HCT116 (cell line): ENCODE measurements at regions not wholly inside any gene's neighbourhood (a gene's known extent, or its start where the extent isn't known, plus 50 kb on each side); places are given as distances from the start of the nearest gene placed in this dataset.

Source experiments
- ATAC-seq: fragments of 200-7000 bp; cut with Tn5 transposase; 2 replicates; pipeline ENCODE4 v1.9.1; 2020; ENCODE audit warnings: mild to moderate bottlenecking, moderate library complexity
- BruUV-seq: library from RNA; stranded (reverse); fragments of 400-500 nt; replicated peaks from 2 replicates; lab custom pipeline; 2021; lab: Mats Ljungman, UMichigan
- CTCF ChIA-PET: fragments of 300-600 bp; sonication (Branson Sonifier 250); formaldehyde crosslinking; loops from one replicate; lab custom pipeline; 2021; ENCODE audit warnings: antibody characterized with exemption; lab: Charles Lee
- POLR2A ChIA-PET: fragments of 300-600, 350-600 bp; sonication (Branson Sonifier 250); formaldehyde crosslinking; loops from one replicate; lab custom pipeline; 2021; ENCODE audit warnings: antibody characterized with exemption; lab: Charles Lee
- RAD21 ChIA-PET, 2 experiments: fragments of 300-600 bp; sonication (Branson Sonifier 250); formaldehyde crosslinking; loops; one replicate each; lab custom pipeline; 2023; ENCODE audit warnings: low total read pairs in 2 of 2; ENCODE audit not compliant: uncharacterized antibody in 2 of 2, unreplicated experiment in 2 of 2, low non-redundant PET in 1 of 2; lab: Charles Lee
- DNase-seq: peaks from one replicate; pipeline ENCODE4 v3.0.0-alpha.2; 2010; ENCODE audit warnings: low read depth, low spot score
- H2AFZ ChIP-seq: fragments of 200-600 bp; shearing (Covaris generic), sonication (generic); 2 replicates; pipeline ENCODE4 v1.6.1; 2017; ENCODE audit warnings: low read depth, mixed run types, mixed read lengths, antibody characterized with exemption, low read length; ENCODE audit not compliant: poor library complexity, severe bottlenecking
- H3K27ac ChIP-seq: 2 replicates; pipeline ENCODE4 v1.5.1; 2012; ENCODE audit warnings: low read depth, low read length
- H3K27me3 ChIP-seq: fragments of 200-600 bp; sonication (generic); 2 replicates; pipeline ENCODE4 v1.6.1; 2016; ENCODE audit warnings: mixed run types, low read length, mixed read lengths; ENCODE audit not compliant: insufficient read depth
- H3K36me3 ChIP-seq, 2 experiments: fragments of 200-500 bp in 1 of 2; fragments of 200-600 bp in 1 of 2; sonication (Bioruptor generic) in 1 of 2; sonication (generic) in 1 of 2; 2 replicates each; pipeline versions ENCODE4 v1.5.1 to v1.6.1; 2014 to 2016; ENCODE audit warnings: low read length in 2 of 2, inconsistent platforms in 1 of 2, mixed read lengths in 1 of 2, mixed run types in 1 of 2; ENCODE audit not compliant: insufficient read depth in 2 of 2, control insufficient read depth in 1 of 2
- H3K4me1 ChIP-seq, 2 experiments: fragments of 200-600 bp in 1 of 2; sonication (generic) in 1 of 2; 2 replicates each; pipeline versions ENCODE4 v1.5.1 to v1.6.1; 2012 to 2017; ENCODE audit warnings: low read length in 2 of 2, inconsistent platforms in 1 of 2, mild to moderate bottlenecking in 1 of 2, mixed read lengths in 1 of 2, mixed run types in 1 of 2, moderate library complexity in 1 of 2; ENCODE audit not compliant: insufficient read depth in 2 of 2, control insufficient read depth in 1 of 2
- H3K4me2 ChIP-seq: fragments of 200-600 bp; sonication (generic); 2 replicates; pipeline ENCODE4 v1.6.1; 2017; ENCODE audit warnings: mixed run types, low read length, mixed read lengths
- H3K4me3 ChIP-seq, 2 experiments: fragments of 200-600 bp in 1 of 2; sonication (generic) in 1 of 2; replicated peaks in 1 of 2; 2 replicates each; pipeline ENCODE4 v1.5.1; 2011 to 2016; ENCODE audit warnings: low read length in 2 of 2, control low read depth in 1 of 2, low read depth in 1 of 2, mild to moderate bottlenecking in 1 of 2, mixed read lengths in 1 of 2, mixed run types in 1 of 2
- H3K79me2 ChIP-seq: fragments of 200-600 bp; sonication (generic); 2 replicates; pipeline ENCODE4 v1.6.1; 2017; ENCODE audit warnings: mild to moderate bottlenecking, mixed run types, low read length, moderate library complexity, mixed read lengths; ENCODE audit not compliant: insufficient read depth
- H3K9ac ChIP-seq: fragments of 200-600 bp; sonication (generic); 2 replicates; pipeline ENCODE4 v1.6.1; 2016; ENCODE audit warnings: low read length, mixed read lengths
- H3K9me2 ChIP-seq: fragments of 200-600 bp; sonication (generic), shearing (Covaris generic); 2 replicates; pipeline ENCODE4 v1.6.1; 2017; ENCODE audit warnings: mixed run types, mild to moderate bottlenecking, moderate library complexity; ENCODE audit not compliant: insufficient read depth
- H3K9me3 ChIP-seq, 2 experiments: fragments of 200-500 bp in 1 of 2; fragments of 200-600 bp in 1 of 2; sonication (Bioruptor generic) in 1 of 2; sonication (generic) in 1 of 2; 2 replicates each; pipeline ENCODE4 v1.6.1; 2014 to 2017; ENCODE audit warnings: low read length in 2 of 2, mixed read lengths in 2 of 2, inconsistent platforms in 1 of 2, low read depth in 1 of 2, mild to moderate bottlenecking in 1 of 2, mixed run types in 1 of 2, moderate library complexity in 1 of 2; ENCODE audit not compliant: control insufficient read depth in 1 of 2, insufficient read depth in 1 of 2
- H4K20me1 ChIP-seq: fragments of 200-600 bp; sonication (generic), shearing (Covaris generic); 2 replicates; pipeline ENCODE4 v1.6.1; 2017; ENCODE audit warnings: mixed run types, mild to moderate bottlenecking, moderate library complexity; ENCODE audit not compliant: insufficient read depth
- ATF3 ChIP-seq: IDR thresholded peaks from 2 replicates; pipeline ENCODE4 v1.6.1; 2012
- CBX3 ChIP-seq: IDR thresholded peaks from 2 replicates; pipeline ENCODE4 v1.6.1; 2012; ENCODE audit warnings: low read depth
- CEBPB ChIP-seq: IDR thresholded peaks from 2 replicates; pipeline ENCODE4 v1.6.1; 2012; ENCODE audit warnings: low read depth
- EGR1 ChIP-seq: IDR thresholded peaks from 2 replicates; pipeline ENCODE4 v1.6.1; 2012; ENCODE audit warnings: low read depth
- EZH2 ChIP-seq: fragments of 200-600 bp; sonication (generic); IDR thresholded peaks from 2 replicates; pipeline ENCODE4 v1.6.1; 2017; ENCODE audit warnings: antibody characterized with exemption, mixed run types
- FOSL1 ChIP-seq: IDR thresholded peaks from 2 replicates; pipeline ENCODE4 v1.6.1; 2012; ENCODE audit warnings: low read depth
- RAD21 ChIP-seq: IDR thresholded peaks from 2 replicates; pipeline ENCODE4 v1.6.1; 2012; ENCODE audit warnings: low read depth, mild to moderate bottlenecking
- REST ChIP-seq: IDR thresholded peaks from 2 replicates; pipeline ENCODE4 v1.6.1; 2012; ENCODE audit warnings: low read depth
- SP1 ChIP-seq: IDR thresholded peaks from 2 replicates; pipeline ENCODE4 v1.6.1; 2012; ENCODE audit warnings: low read depth
- YY1 ChIP-seq: IDR thresholded peaks from 2 replicates; pipeline ENCODE4 v1.6.1; 2011; ENCODE audit warnings: low read length, low read depth, moderate library complexity, mild to moderate bottlenecking; ENCODE audit not compliant: insufficient replicate concordance; ENCODE audit errors: extremely low read depth
- ZFX ChIP-seq: fragments of 450-650 bp; IDR thresholded peaks from 2 replicates; pipeline ENCODE4 v1.6.1; 2017
- intact Hi-C: fragments of 100-400 bp; cut with micrococcal nuclease; formaldehyde crosslinking; loops from 2 replicates; pipeline ENCODE4 v1.10.0; 2022

GRCh38 chr11:12318791-12319438 lies 58.5 kb upstream of the PARVA start:
- TF ChIP-seq REST = no peak
- TF ChIP-seq EGR1 = no peak
- no peak for TF ChIP-seq CBX3
- TF ChIP-seq SP1 = no peak
- POLR2A ChIA-PET = no interaction called here
- Histone ChIP-seq H3K4me1 (no peaks in the 10 kb centered on the region), H3K27ac (no peak overlapping the region), H3K4me2 (no peak overlapping the region), H4K20me1 (no peaks in the 10 kb centered on the region), H3K4me3 (no peak overlapping the region), H3K9me2 (no peaks in the 10 kb centered on the region), H3K9me3 (peaks cover 3 to 13% of the 10 kb centered on the region in 2 experiments; a peak in 3 of 4 replicates), H3K79me2 (no peaks in the 10 kb centered on the region), H3K9ac (no peak overlapping the region), H3K36me3 (no peaks in the 10 kb centered on the region), H3K27me3 (no peaks in the 10 kb centered on the region), H2AFZ (no peak overlapping the region)
- no peak for DNase-seq
- no TSS peak for BruUV-seq
- ATAC-seq = no peak
- RAD21 ChIA-PET = no interaction called here
- CTCF ChIA-PET = interaction anchor here (1.9 kb wide), 1 partner anchor 30 kb away, joined by 5 read pairs; no protein-coding TSS in a partner anchor
- intact Hi-C loops = no loop called here

- no peak for DNase-seq
- no peaks in the 10 kb centered on the region for H3K79me2 ChIP-seq
- TF ChIP-seq ZFX (no peak), EZH2 (no peak), FOSL1 (no peak), RAD21 (no peak), CEBPB (no peak), ATF3 (no peak), CBX3 (no peak), YY1 (no peak), REST (no peak)
Measured at GRCh38 chr11:12319461-12319951, 57.9 kb upstream of the PARVA start.

More at GRCh38 chr11:12319461-12319951, 57.9 kb upstream of the PARVA start:
- Histone ChIP-seq H3K27ac (no peak overlapping the region), H3K9ac (no peak overlapping the region), H3K4me1 (no peaks in the 10 kb centered on the region), H4K20me1 (no peaks in the 10 kb centered on the region), H3K27me3 (no peaks in the 10 kb centered on the region), H2AFZ (no peak overlapping the region), H3K9me3 (peaks cover 3 to 13% of the 10 kb centered on the region in 2 experiments; a peak in 3 of 4 replicates), H3K4me3 (no peak overlapping the region), H3K4me2 (no peak overlapping the region), H3K36me3 (no peaks in the 10 kb centered on the region), H3K9me2 (no peaks in the 10 kb centered on the region)
- POLR2A ChIA-PET = no interaction called here
- CTCF ChIA-PET = interaction anchor here (1.9 kb wide), 1 partner anchor 31 kb away, joined by 5 read pairs; no protein-coding TSS in a partner anchor
- intact Hi-C loops = no loop called here
- RAD21 ChIA-PET = no interaction called here
- ATAC-seq = no peak
- BruUV-seq = no TSS peak
